SK-N-SH treated with all-trans-retinoic acid at 6 μM for 48 hours (cell line): ENCODE measurements at regions not wholly inside any gene's neighbourhood (a gene's known extent, or its start where the extent isn't known, plus 50 kb on each side); places are given as distances from the start of the nearest gene placed in this dataset.

Experiments
- ATAC-seq: fragments of 200-7000 bp; cut with Tn5 transposase; 3 replicates; pipeline ENCODE4 v1.9.1; 2020; ENCODE audit warnings: mild to moderate bottlenecking, moderate library complexity
- ARNTL ChIP-seq: fragments of 450-650 bp; formaldehyde crosslinking; IDR thresholded peaks from 2 replicates; pipeline ENCODE4 v1.5.0; 2020; ENCODE audit warnings: low read depth, mild to moderate bottlenecking, moderate library complexity, borderline replicate concordance
- BACH2 ChIP-seq: fragments of 250-450 bp; sonication (Bioruptor Pico); IDR thresholded peaks from 2 replicates; pipeline ENCODE4 v1.9.0; 2021; ENCODE audit warnings: mild to moderate bottlenecking, borderline replicate concordance
- CREB5 ChIP-seq: fragments of 250-450 bp; sonication (Bioruptor Pico); IDR thresholded peaks from 2 replicates; pipeline ENCODE4 v1.5.1; 2020; ENCODE audit warnings: low read depth, mild to moderate bottlenecking, moderate library complexity
- CSDC2 ChIP-seq: fragments of 250-450 bp; sonication (Bioruptor Pico); IDR thresholded peaks from 2 replicates; pipeline ENCODE4 v1.5.0; 2020; ENCODE audit warnings: mild to moderate bottlenecking, moderate library complexity
- CSRNP3 ChIP-seq: fragments of 250-450 bp; sonication (Bioruptor Pico); IDR thresholded peaks from 2 replicates; pipeline ENCODE4 v1.5.1; 2021; ENCODE audit warnings: mild to moderate bottlenecking, moderate library complexity
- ESRRG ChIP-seq: fragments of 250-450 bp; sonication (Bioruptor Pico); IDR thresholded peaks from 2 replicates; pipeline ENCODE4 v1.6.1; 2021; ENCODE audit warnings: mild to moderate bottlenecking
- GLIS3 ChIP-seq: fragments of 250-450 bp; sonication (Bioruptor Pico); IDR thresholded peaks from 2 replicates; pipeline ENCODE4 v1.5.0; 2020; ENCODE audit warnings: mild to moderate bottlenecking, moderate library complexity
- ISL1 ChIP-seq: fragments of 250-450 bp; sonication (Bioruptor Pico); IDR thresholded peaks from 2 replicates; pipeline ENCODE4 v2.1.2; 2022; ENCODE audit warnings: mild to moderate bottlenecking, moderate library complexity
- OSR1 ChIP-seq: fragments of 250-450 bp; sonication (Bioruptor Pico); IDR thresholded peaks from 2 replicates; pipeline ENCODE4 v1.8.0; 2022; ENCODE audit warnings: moderate library complexity, mild to moderate bottlenecking, inconsistent platforms
- PATZ1 ChIP-seq: fragments of 250-450 bp; sonication (Bioruptor Pico); IDR thresholded peaks from 2 replicates; pipeline ENCODE4 v1.8.0; 2020; ENCODE audit warnings: mild to moderate bottlenecking, moderate library complexity, borderline replicate concordance
- POU6F1 ChIP-seq: fragments of 250-450 bp; sonication (Bioruptor Pico); IDR thresholded peaks from 2 replicates; pipeline ENCODE4 v1.8.0; 2021; ENCODE audit warnings: low read depth, mild to moderate bottlenecking, moderate library complexity, borderline replicate concordance
- PPARA ChIP-seq: fragments of 250-450 bp; sonication (Bioruptor Pico); IDR thresholded peaks from 2 replicates; pipeline ENCODE4 v1.5.0; 2020; ENCODE audit warnings: mild to moderate bottlenecking, borderline replicate concordance
- RARB ChIP-seq: fragments of 250-450 bp; sonication (Bioruptor Pico); IDR thresholded peaks from 2 replicates; pipeline ENCODE4 v1.8.0; 2021; ENCODE audit warnings: mild to moderate bottlenecking, moderate library complexity
- SNAI2 ChIP-seq: fragments of 250-450 bp; sonication (Bioruptor Pico); IDR thresholded peaks from 2 replicates; pipeline ENCODE4 v1.5.0; 2020; ENCODE audit warnings: mild to moderate bottlenecking, moderate library complexity
- TCF4 ChIP-seq: fragments of 250-450 bp; sonication (Bioruptor Pico); IDR thresholded peaks from 2 replicates; pipeline ENCODE4 v1.8.0; 2021; ENCODE audit warnings: mild to moderate bottlenecking, moderate library complexity, borderline replicate concordance
- TSHZ2 ChIP-seq: fragments of 250-450 bp; sonication (Bioruptor Pico); IDR thresholded peaks from 2 replicates; pipeline ENCODE4 v1.5.0; 2020; ENCODE audit warnings: mild to moderate bottlenecking, moderate library complexity
- ZC3H10 ChIP-seq: fragments of 250-450 bp; sonication (Bioruptor Pico); IDR thresholded peaks from 2 replicates; pipeline ENCODE4 v1.5.1; 2021; ENCODE audit warnings: mild to moderate bottlenecking, moderate library complexity
- ZFP3 ChIP-seq: fragments of 250-450 bp; sonication (Bioruptor Pico); IDR thresholded peaks from 2 replicates; pipeline ENCODE4 v1.5.0; 2020; ENCODE audit warnings: mild to moderate bottlenecking, moderate library complexity
- ZFP30 ChIP-seq: fragments of 450-650 bp; formaldehyde crosslinking; IDR thresholded peaks from 2 replicates; pipeline ENCODE4 v1.5.0; 2022; ENCODE audit warnings: mild to moderate bottlenecking, moderate library complexity
- ZNF565 ChIP-seq: fragments of 450-650 bp; formaldehyde crosslinking; conservative IDR thresholded peaks from 2 replicates; pipeline ENCODE4 v1.5.0; 2020; ENCODE audit warnings: low read depth, mild to moderate bottlenecking, moderate library complexity
- ZNF70 ChIP-seq: fragments of 450-650 bp; formaldehyde crosslinking; IDR thresholded peaks from 2 replicates; pipeline ENCODE4 v1.5.0; 2020; ENCODE audit warnings: mild to moderate bottlenecking, moderate library complexity

GRCh38 chr6:106901062-106901461 lies 73.5 kb downstream of the CD24 start:
- TF ChIP-seq TCF4 (CRISPR knock-in tag): no peak
- no peak for TF ChIP-seq CREB5 (CRISPR knock-in tag)
- TF ChIP-seq CSDC2 (CRISPR knock-in tag): no peak
- ATAC-seq: no peak

GRCh38 chr6:106899697-106900096 lies 74.8 kb downstream of the CD24 start:
- TF ChIP-seq ZFP30 (CRISPR knock-in tag): no peak
- no peak for TF ChIP-seq SNAI2 (CRISPR knock-in tag)
- no peak for TF ChIP-seq GLIS3 (CRISPR knock-in tag)
- no peak for TF ChIP-seq TCF4 (CRISPR knock-in tag)
- TF ChIP-seq ZNF70 (CRISPR knock-in tag): no peak
- TF ChIP-seq CREB5 (CRISPR knock-in tag): no peak
- TF ChIP-seq PATZ1: no peak
- TF ChIP-seq ZC3H10 (CRISPR knock-in tag): no peak
- TF ChIP-seq PPARA (CRISPR knock-in tag): no peak
- no peak for TF ChIP-seq ZFP3 (CRISPR knock-in tag)
- TF ChIP-seq CSRNP3 (CRISPR knock-in tag): no peak
- TF ChIP-seq ARNTL (CRISPR knock-in tag): no peak
- TF ChIP-seq TSHZ2 (CRISPR knock-in tag): no peak
- TF ChIP-seq ZNF565 (CRISPR knock-in tag): no peak
- no peak for TF ChIP-seq OSR1 (CRISPR knock-in tag)
- TF ChIP-seq ISL1: no peak
- no peak for TF ChIP-seq RARB (CRISPR knock-in tag)
- no peak for TF ChIP-seq ESRRG (CRISPR knock-in tag)
- ATAC-seq: no peak

- no peak for ATAC-seq
- no peak for TF ChIP-seq TCF4 (CRISPR knock-in tag)
Measured at GRCh38 chr6:106897580-106897979, 76.9 kb downstream of the CD24 start.

- ATAC-seq: no peak
- TF ChIP-seq PATZ1: no peak
- no peak for TF ChIP-seq PPARA (CRISPR knock-in tag)
- no peak for TF ChIP-seq GLIS3 (CRISPR knock-in tag)
- no peak for TF ChIP-seq CSDC2 (CRISPR knock-in tag)
- no peak for TF ChIP-seq ARNTL (CRISPR knock-in tag)
- no peak for TF ChIP-seq CSRNP3 (CRISPR knock-in tag)
- TF ChIP-seq POU6F1 (CRISPR knock-in tag): no peak
- TF ChIP-seq ZNF70 (CRISPR knock-in tag): no peak
- TF ChIP-seq ZNF565 (CRISPR knock-in tag): no peak
- no peak for TF ChIP-seq BACH2 (CRISPR knock-in tag)
- no peak for TF ChIP-seq SNAI2 (CRISPR knock-in tag)
- TF ChIP-seq ESRRG (CRISPR knock-in tag): no peak
- TF ChIP-seq ZC3H10 (CRISPR knock-in tag): no peak
Measured at GRCh38 chr6:106895703-106896040, 78.9 kb downstream of the CD24 start.
